Activated T-helper 2 cell treated with anti-CD3 and anti-CD28 coated beads, Interferon-gamma antibody, Interleukin-2, Interleukin-4, amounts not matched to agents 10 μg/mL and 5 μg/mL and 100 μg/mL, durations not matched to agents 14 hours and 24 hours and 36 hours (primary cell): ENCODE measurements at regions not wholly inside any gene's neighbourhood (a gene's known extent, or its start where the extent isn't known, plus 50 kb on each side); places are given as distances from the start of the nearest gene placed in this dataset.

Source experiments
- DNase-seq: peaks from one replicate; pipeline ENCODE4 v3.0.0; 2021; ENCODE audit warnings: low spot score
- H3K27ac Mint-ChIP-seq: one replicate; pipeline ENCODE4 v1.8.0; 2021; ENCODE audit warnings: mixed read lengths
- H3K27me3 Mint-ChIP-seq: one replicate; pipeline ENCODE4 v1.8.0; 2021; ENCODE audit warnings: low read depth, mixed read lengths
- H3K36me3 Mint-ChIP-seq: one replicate; pipeline ENCODE4 v1.8.0; 2021; ENCODE audit warnings: low read depth, mixed read lengths
- H3K4me1 Mint-ChIP-seq: one replicate; pipeline ENCODE4 v1.8.0; 2021; ENCODE audit warnings: low read depth, mixed read lengths
- H3K4me3 Mint-ChIP-seq: one replicate; pipeline ENCODE4 v1.8.0; 2021; ENCODE audit warnings: low read depth, mild to moderate bottlenecking, moderate library complexity, mixed read lengths
- H3K9me3 Mint-ChIP-seq: one replicate; pipeline ENCODE4 v1.8.0; 2021; ENCODE audit warnings: mixed read lengths
- intact Hi-C: fragments of 100-400 bp; cut with micrococcal nuclease; formaldehyde crosslinking; loops from one replicate; pipeline ENCODE4 v1.15.1; 2023

DNA sequence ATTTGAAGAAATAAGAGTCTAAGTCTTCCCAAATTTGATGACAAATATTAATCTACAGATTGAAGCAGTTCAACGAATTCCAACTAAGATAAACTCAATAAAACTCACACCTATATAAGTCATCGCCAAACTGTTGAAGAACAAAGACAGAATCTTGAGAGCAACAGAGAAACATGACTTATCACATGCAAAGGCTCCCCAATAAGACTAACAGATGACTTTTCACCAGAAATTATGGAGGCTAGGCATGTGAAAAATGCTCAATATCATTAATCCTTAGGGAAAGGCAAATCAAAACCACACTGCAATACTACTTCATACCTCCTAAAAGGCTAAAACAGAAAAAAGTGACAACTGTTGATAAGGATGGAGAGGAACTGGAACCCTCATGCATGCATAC, 517.6 kb upstream of the SUCLG2 start:
- H3K27ac Mint-ChIP-seq: no peak overlapping the region
- peaks cover 42% of the 10 kb centered on the region for H3K9me3 Mint-ChIP-seq
- H3K36me3 Mint-ChIP-seq: no peaks in the 10 kb centered on the region
- H3K27me3 Mint-ChIP-seq: no peaks in the 10 kb centered on the region
- no peaks in the 10 kb centered on the region for H3K4me1 Mint-ChIP-seq
- intact Hi-C loops: no loop called here
- H3K4me3 Mint-ChIP-seq: no peak overlapping the region
- DNase-seq: no peak

DNA sequence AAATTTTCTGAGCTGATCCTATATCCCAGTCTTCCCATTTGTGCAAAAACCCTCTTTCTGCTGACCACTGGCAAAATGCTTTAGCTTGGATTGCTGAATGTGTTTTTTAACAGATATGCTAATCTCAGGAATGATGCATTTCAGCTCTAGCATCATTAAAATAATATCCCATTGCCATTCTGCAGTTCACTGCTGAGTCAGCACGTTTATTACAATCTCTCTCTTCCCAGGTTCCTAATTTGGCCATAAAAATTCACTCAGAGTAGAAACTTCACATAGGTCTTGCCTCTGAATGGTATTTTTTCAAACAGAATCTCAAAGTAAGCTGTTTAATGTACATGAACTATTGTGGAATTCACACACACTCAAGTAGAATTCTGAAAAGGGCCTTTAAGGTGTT, 509.6 kb upstream of the SUCLG2 start:
- H3K27me3 Mint-ChIP-seq: no peaks in the 10 kb centered on the region
- no peak overlapping the region for H3K27ac Mint-ChIP-seq
- H3K36me3 Mint-ChIP-seq: no peaks in the 10 kb centered on the region
- intact Hi-C loops: no loop called here
- H3K9me3 Mint-ChIP-seq: no peaks in the 10 kb centered on the region
- no peak overlapping the region for H3K4me3 Mint-ChIP-seq
- no peak for DNase-seq
- no peaks in the 10 kb centered on the region for H3K4me1 Mint-ChIP-seq

DNA sequence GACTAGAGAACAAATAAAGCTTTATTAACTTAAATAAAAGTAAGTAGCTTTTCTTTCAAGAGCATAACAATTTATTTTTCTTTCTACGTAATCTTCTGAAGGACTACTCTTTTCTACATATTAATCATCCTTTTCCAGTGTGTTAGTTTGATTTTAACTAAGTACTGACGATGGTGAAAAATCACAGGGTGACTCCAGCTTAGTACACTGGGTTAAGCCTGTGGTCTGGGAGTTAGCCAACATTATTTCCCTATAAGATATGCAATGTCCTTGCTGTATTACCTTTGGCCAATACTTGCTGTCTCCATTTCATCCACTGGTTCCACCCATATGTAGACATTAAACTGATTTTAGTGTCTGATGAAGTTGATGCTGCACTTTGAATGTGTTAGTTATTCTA, 508.6 kb upstream of the SUCLG2 start:
- intact Hi-C loops: no loop called here
- H3K36me3 Mint-ChIP-seq: no peaks in the 10 kb centered on the region
- no peaks in the 10 kb centered on the region for H3K27me3 Mint-ChIP-seq
- no peak for DNase-seq
- no peaks in the 10 kb centered on the region for H3K9me3 Mint-ChIP-seq
- no peak overlapping the region for H3K4me3 Mint-ChIP-seq
- H3K4me1 Mint-ChIP-seq: no peaks in the 10 kb centered on the region
- no peak overlapping the region for H3K27ac Mint-ChIP-seq

DNA sequence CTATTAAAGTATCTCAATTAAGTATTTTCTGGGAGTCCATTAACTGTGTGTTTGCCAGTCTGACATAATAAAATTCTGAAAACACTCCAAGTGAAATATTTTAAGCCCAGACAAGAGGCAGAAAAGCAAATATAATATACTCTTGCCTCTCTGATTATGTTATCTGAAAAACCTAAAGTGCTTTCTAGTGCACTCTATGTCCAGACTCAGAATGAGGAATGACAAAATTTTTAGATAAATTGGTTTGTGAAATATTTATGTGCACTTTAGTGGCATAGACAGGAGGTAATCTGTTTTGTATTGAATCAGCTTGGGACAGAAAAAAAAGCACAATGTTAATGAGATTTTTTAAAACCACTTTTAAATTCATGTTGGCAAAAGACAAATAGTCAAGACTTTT, 508.2 kb upstream of the SUCLG2 start:
- DNase-seq: no peak
- Mint-ChIP-seq H3K4me1 (no peaks in the 10 kb centered on the region), H3K9me3 (no peaks in the 10 kb centered on the region), H3K36me3 (no peaks in the 10 kb centered on the region), H3K27ac (no peak overlapping the region), H3K27me3 (no peaks in the 10 kb centered on the region), H3K4me3 (no peak overlapping the region)
- intact Hi-C loops: no loop called here

DNA sequence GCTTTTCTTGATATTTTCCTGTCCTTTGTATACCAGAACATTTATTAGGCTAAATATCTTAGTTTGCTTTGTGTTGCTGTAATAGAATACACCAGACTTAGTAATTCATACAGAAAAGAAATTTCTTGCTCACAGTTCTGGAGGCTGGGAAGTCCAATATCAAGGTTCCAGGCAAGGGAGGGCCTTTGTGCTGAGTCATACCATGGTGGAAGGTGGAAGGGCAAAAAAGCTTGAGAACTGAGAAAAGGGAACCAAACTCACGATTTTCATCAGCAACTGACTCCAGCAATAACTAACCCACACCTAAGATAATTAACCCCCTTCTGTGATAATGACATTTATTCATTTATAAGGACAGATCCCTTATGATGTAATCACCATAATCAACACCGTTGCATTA, 496.9 kb upstream of the SUCLG2 start:
- Mint-ChIP-seq H3K4me3 (no peak overlapping the region), H3K36me3 (no peaks in the 10 kb centered on the region), H3K27me3 (no peaks in the 10 kb centered on the region), H3K9me3 (no peaks in the 10 kb centered on the region), H3K4me1 (no peaks in the 10 kb centered on the region), H3K27ac (no peak overlapping the region)
- DNase-seq: no peak
- intact Hi-C loops: no loop called here

DNA sequence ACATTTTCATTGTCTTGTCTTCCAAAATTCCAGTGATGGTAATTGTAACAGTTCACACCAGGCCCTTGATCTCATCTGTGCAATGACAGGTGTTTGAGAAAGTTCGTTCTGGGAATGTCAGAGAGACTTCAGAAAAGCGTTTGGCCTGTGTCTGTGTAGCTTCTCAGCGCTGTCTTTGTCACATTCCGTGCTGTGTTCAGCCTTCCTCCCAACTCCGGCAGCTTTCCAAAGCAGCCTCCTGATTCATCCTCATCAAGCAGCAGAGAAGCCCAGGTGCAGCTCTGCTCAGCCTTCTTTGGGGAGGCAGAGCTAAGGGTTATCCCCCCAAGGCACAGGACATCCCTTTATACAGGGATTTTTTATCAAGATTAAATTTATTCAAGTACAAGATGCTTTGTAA, 494.0 kb upstream of the SUCLG2 start:
- Mint-ChIP-seq H3K4me3 (no peak overlapping the region), H3K27ac (no peak overlapping the region), H3K4me1 (no peaks in the 10 kb centered on the region), H3K27me3 (no peaks in the 10 kb centered on the region), H3K36me3 (no peaks in the 10 kb centered on the region), H3K9me3 (peaks cover 3% of the 10 kb centered on the region)
- intact Hi-C loops: no loop called here
- DNase-seq: no peak

DNA sequence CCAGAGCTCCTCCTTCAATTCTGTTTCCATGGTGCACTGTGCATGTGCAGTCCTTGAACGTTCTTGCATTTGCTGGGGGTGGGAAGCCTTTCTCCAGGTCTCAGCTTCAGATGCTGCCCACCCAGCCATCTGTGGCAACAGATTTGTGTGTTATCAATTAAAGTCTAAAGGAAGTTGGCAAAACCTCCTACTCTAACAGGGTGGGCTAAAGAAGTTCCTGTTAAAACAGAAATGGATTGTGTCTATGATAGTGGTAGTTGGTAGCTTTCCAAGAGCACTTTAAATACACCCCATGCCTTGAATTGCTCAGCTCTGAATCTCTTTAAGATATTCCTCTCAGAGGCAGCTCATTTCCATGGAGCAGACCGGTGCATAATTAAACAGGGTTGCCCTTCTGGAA, 488.0 kb upstream of the SUCLG2 start:
- no peaks in the 10 kb centered on the region for H3K27me3 Mint-ChIP-seq
- intact Hi-C loops: no loop called here
- DNase-seq: no peak

DNA sequence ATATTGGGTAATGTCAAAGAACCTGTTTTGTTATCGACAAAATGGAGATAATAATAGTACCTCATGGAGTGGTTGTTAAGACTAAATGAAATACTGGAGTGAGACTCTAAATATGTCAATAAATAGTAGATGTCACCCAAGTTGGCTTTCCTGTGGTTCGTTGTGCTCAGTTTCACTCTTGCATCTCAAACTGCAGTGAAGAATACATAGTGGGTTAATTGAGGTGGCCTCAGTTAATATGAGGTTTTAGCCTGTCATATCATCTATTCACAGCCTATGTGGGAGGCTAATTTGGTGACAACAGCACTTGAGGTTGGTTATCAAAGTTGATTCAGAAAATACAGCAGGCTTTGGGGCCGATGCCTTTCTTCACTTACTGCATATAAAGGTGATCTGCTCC, 485.5 kb upstream of the SUCLG2 start:
- intact Hi-C loops: no loop called here
- H3K4me1 Mint-ChIP-seq: no peaks in the 10 kb centered on the region

More for the DNA sequence above, 488.0 kb upstream of the SUCLG2 start:
- Mint-ChIP-seq H3K4me3 (no peak overlapping the region), H3K4me1 (no peaks in the 10 kb centered on the region), H3K9me3 (peaks cover 3% of the 10 kb centered on the region), H3K36me3 (no peaks in the 10 kb centered on the region), H3K27ac (no peak overlapping the region)

DNA sequence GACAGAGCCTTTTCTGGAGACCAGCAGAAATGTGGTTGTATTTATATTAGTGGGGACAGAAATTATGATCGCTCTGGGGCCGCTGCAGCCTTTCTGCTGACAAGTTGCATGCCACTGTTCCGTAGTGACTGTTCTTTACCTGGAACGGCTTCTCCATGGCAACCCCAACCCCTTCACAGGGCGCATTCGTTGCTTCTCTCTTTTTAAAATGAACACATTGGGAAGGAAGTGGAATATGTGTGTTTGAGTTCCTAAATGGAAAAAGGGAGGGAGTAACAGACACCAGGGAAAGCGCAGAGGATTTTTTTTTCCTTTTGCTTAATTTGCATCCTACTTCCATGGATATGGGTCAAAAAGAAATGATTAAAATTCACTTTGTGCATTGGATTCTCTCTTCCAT, 482.0 kb upstream of the SUCLG2 start:
- no peak overlapping the region for H3K4me3 Mint-ChIP-seq
- no peaks in the 10 kb centered on the region for H3K36me3 Mint-ChIP-seq
- intact Hi-C loops: no loop called here
- DNase-seq: no peak
- peaks cover 4% of the 10 kb centered on the region for H3K9me3 Mint-ChIP-seq
- no peaks in the 10 kb centered on the region for H3K27me3 Mint-ChIP-seq
- H3K27ac Mint-ChIP-seq: no peak overlapping the region
- no peaks in the 10 kb centered on the region for H3K4me1 Mint-ChIP-seq

More for the DNA sequence above, 485.5 kb upstream of the SUCLG2 start:
- no peaks in the 10 kb centered on the region for H3K36me3 Mint-ChIP-seq
- no peak overlapping the region for H3K27ac Mint-ChIP-seq
- no peaks in the 10 kb centered on the region for H3K27me3 Mint-ChIP-seq
- H3K4me3 Mint-ChIP-seq: no peak overlapping the region
- DNase-seq: no peak
- peaks cover 3% of the 10 kb centered on the region for H3K9me3 Mint-ChIP-seq

DNA sequence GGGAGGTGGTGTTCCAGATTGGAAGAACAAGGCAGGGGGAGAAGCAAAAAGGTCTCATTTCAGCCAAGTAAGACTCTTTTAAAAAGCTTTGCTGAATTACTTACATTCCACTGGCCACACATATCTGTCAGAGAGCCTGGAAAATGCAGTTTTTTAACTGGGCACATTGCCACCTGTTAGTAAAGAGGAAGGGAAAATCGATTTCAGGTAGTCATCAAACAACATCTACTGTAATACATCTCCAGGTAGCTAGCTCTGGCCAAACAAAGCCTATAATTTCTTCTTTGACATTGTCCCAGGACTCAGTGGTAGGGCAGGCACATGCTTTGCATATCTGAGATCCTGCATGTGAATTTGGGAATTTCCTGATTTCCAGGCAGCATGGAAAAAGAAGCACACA, 480.7 kb upstream of the SUCLG2 start:
- H3K9me3 Mint-ChIP-seq: peaks cover 4% of the 10 kb centered on the region
- no peaks in the 10 kb centered on the region for H3K4me1 Mint-ChIP-seq
- no peak for DNase-seq
- H3K4me3 Mint-ChIP-seq: no peak overlapping the region
- no peak overlapping the region for H3K27ac Mint-ChIP-seq
- no peaks in the 10 kb centered on the region for H3K36me3 Mint-ChIP-seq
- H3K27me3 Mint-ChIP-seq: no peaks in the 10 kb centered on the region
- intact Hi-C loops: no loop called here

DNA sequence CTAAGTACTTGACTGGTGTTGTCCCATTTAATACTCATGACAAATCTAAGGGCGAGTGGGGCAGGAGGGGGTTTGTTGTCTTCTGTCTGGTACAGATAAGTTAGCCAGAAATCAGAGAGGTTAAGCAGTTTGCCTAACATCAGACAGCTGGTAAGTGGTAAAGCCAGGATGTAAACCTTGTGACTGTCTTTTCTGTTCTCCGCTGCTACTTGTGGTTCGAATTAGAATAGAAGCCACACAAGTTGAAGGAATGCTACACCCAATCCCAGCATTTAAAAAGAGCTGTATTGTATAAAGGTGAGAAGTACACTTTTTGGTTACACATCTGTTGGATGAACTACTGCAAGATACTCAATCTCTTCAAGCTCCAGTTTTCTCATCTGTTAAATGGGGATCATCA, 474.7 kb upstream of the SUCLG2 start:
- no peak for DNase-seq
- no peaks in the 10 kb centered on the region for H3K4me1 Mint-ChIP-seq
- H3K9me3 Mint-ChIP-seq: peaks cover 8% of the 10 kb centered on the region
- no peaks in the 10 kb centered on the region for H3K36me3 Mint-ChIP-seq
- H3K27me3 Mint-ChIP-seq: no peaks in the 10 kb centered on the region
- intact Hi-C loops: no loop called here
- no peak overlapping the region for H3K4me3 Mint-ChIP-seq
- no peak overlapping the region for H3K27ac Mint-ChIP-seq

DNA sequence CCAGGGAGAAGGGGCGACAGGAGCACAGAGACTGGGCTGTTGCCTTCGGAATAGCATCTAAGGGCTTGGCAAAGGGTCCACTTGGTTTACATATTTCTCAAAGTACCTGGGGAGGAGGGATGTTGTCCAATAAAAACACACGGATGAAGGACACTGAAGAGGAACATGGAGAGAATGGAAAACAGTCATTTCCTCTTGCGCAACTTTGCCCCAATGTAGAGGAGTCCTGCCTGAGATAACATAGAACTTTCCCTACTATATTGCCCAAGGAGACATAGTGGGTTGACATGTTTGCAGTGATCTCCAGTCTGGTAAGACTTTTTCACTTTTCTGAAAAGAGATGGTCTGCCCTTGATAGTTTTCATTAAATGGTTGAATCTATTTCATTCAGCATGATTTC, 468.8 kb upstream of the SUCLG2 start:
- Mint-ChIP-seq H3K27me3 (no peaks in the 10 kb centered on the region), H3K4me3 (no peak overlapping the region), H3K4me1 (no peaks in the 10 kb centered on the region), H3K36me3 (no peaks in the 10 kb centered on the region), H3K9me3 (peaks cover 4% of the 10 kb centered on the region), H3K27ac (no peak overlapping the region)
- no peak for DNase-seq
- intact Hi-C loops: no loop called here

DNA sequence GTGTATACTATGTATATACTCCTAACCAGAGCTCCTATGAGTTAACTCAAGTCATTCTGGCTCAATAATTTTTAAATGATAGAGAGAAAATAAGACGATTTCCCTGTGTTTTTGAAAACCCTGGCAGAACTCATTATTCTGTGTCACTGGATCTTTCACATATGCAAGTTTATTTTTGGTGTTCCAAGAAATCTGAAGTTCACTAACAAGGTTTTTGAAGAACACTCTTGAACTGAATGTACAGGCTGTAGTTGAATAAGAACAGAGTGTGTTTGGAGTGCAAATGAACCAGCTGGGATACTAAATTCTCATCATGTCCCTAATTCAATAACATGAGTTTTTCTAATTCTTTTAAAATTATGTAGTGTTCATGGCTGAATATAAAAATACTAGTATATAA, 466.9 kb upstream of the SUCLG2 start:
- Mint-ChIP-seq H3K27me3 (no peaks in the 10 kb centered on the region), H3K36me3 (no peaks in the 10 kb centered on the region), H3K4me1 (no peaks in the 10 kb centered on the region), H3K4me3 (no peak overlapping the region), H3K9me3 (no peaks in the 10 kb centered on the region), H3K27ac (no peak overlapping the region)
- no peak for DNase-seq
- intact Hi-C loops: no loop called here

DNA sequence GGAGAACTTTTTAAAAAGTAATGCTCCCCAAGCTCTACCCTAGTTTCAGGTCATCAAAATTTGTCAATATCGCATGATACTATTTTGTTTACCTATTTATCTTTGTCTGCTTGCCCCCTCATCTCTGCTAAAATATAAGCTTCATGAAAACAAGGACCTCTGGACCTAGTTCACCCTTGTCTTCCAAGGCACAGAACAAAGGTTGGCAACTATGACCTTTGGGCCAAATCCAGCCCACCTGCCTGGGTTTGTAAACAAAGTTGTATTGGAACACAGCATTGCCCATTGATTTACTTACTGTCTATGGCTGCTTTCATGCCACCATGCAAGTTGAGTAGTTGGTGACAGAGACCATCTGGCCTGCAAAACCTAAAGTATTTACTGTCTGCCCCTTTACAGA, 462.2 kb upstream of the SUCLG2 start:
- Mint-ChIP-seq H3K36me3 (no peaks in the 10 kb centered on the region), H3K4me1 (no peaks in the 10 kb centered on the region), H3K9me3 (no peaks in the 10 kb centered on the region), H3K27ac (no peak overlapping the region), H3K4me3 (no peak overlapping the region), H3K27me3 (no peaks in the 10 kb centered on the region)
- DNase-seq: no peak
- intact Hi-C loops: no loop called here
